GM13977 (cell line): ENCODE measurements at regions not wholly inside any gene's neighbourhood (a gene's known extent, or its start where the extent isn't known, plus 50 kb on each side); places are given as distances from the start of the nearest gene placed in this dataset.

Experiments
- DNase-seq: peaks from one replicate; pipeline ENCODE4 v3.0.0; 2012; ENCODE audit warnings: low spot score
- in situ Hi-C: fragments of 300-500 bp; cut with MboI; formaldehyde crosslinking; loops from one replicate; pipeline ENCODE4 v1.12.0; 2022; ENCODE audit warnings: low sequenced_read_pairs, low pct_unique_long_range_greater_than_20kb, mixed read lengths, inconsistent platforms; ENCODE audit not compliant: unreplicated experiment
- TF ChIP-seq, protein P1 (sequence below): IDR thresholded peaks from 2 replicates; pipeline ENCODE4 v1.5.1; 2012; ENCODE audit warnings: mild to moderate bottlenecking, control low read depth; ENCODE audit not compliant: insufficient read depth; ENCODE audit errors: extremely low read depth, missing control alignments

DNA sequence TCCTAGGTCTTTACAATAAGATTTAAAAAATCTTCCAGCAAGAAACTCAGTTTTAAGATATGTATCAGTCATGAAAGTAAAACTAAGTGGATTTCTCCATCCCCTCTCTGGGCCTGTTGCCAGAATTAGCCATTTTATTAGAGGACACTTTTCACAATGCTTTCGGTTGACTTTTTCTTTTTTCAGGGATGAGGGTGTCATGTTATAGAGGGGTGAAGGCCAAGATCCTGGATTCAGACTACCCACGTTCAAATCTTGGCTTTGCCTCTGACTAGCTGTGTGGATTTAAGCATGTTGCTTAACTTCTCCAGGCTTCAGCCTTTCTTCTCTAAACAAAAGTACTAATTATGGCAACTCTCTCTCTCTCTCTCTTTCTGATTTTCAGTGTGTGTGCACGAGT, 111.7 kb upstream of the COX10 start:
- no peak for DNase-seq
- in situ Hi-C loops, result loop anchor here (25.0 kb wide), 1 partner anchor 105 kb away; the partner anchor contains the start of gene COX10
- TF ChIP-seq, protein P1, sequence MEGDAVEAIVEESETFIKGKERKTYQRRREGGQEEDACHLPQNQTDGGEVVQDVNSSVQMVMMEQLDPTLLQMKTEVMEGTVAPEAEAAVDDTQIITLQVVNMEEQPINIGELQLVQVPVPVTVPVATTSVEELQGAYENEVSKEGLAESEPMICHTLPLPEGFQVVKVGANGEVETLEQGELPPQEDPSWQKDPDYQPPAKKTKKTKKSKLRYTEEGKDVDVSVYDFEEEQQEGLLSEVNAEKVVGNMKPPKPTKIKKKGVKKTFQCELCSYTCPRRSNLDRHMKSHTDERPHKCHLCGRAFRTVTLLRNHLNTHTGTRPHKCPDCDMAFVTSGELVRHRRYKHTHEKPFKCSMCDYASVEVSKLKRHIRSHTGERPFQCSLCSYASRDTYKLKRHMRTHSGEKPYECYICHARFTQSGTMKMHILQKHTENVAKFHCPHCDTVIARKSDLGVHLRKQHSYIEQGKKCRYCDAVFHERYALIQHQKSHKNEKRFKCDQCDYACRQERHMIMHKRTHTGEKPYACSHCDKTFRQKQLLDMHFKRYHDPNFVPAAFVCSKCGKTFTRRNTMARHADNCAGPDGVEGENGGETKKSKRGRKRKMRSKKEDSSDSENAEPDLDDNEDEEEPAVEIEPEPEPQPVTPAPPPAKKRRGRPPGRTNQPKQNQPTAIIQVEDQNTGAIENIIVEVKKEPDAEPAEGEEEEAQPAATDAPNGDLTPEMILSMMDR, result no peak

DNA sequence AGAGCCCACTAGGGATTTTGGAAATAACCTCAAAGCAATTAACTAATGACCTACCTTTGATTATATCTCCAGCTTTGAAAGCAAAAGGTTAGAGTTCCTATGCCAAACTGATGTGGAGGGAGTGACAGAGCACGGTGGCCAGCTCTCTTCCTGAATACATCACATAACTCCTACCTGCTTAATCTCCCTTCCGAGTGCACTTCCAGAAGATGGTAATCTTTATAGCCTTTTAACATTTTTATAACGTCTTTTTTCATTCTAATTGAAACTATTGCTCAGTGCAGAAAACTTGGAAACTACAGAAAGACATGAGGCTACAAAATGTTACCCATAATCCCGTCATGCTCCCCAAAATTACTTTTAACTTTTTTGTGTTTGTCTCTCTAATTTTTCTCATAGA, 110.5 kb upstream of the COX10 start:
- in situ Hi-C loops, result loop anchor here (25.0 kb wide), 1 partner anchor 104 kb away; the partner anchor contains the start of gene COX10
- TF ChIP-seq, protein P1, result no peak
- DNase-seq, result no peak

DNA sequence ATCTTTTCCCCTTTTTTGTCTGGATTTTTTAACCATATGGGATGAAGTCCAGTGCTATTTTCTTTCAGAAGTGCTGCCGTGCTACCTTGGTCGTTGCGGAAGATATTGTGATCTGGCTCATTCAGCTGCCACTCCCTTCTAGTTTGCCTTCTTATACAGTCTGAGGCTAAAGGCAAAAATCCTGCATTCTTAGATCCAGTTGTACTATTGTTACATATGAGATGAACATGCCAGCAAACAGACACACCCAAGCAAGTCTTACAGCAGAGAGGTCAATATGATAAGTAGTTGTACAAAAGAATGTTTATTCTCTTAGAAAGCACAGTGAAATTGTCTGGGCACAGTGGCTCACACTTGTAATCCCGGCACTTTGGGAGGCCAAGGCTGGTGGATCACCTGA, 108.0 kb upstream of the COX10 start:
- no peak for DNase-seq
- in situ Hi-C loops, result loop anchor here (25.0 kb wide), 1 partner anchor 101 kb away; the partner anchor contains the start of gene COX10
- TF ChIP-seq, protein P1, result no peak

DNA sequence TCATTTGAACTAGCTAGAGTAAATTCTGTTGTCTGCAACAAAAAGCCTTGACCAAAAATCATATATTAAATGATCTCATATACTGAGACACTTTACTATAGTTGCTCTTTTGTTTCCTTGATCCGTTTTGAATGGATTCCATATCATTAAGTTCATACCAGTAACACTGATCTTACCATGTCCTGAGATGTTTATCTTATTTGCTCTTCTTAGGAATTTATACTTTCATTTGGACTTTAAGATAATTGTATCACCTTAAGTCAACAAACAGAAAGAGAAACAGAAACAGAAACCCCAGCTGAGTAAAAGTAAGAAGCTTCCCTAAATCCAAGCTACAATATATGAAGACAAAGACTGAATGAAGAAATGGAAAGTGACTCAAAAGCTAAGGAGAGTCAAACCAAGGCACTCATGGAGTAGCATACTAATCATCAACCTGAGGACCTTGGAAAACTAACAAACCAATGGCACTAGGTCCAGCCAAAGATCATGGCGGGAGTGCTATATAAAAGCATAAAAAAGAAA, 106.5 kb upstream of the COX10 start:
- no peak for DNase-seq
- in situ Hi-C loops, result loop anchor here (25.0 kb wide), 1 partner anchor 100 kb away; the partner anchor contains the start of gene COX10
- TF ChIP-seq, protein P1, result no peak

DNA sequence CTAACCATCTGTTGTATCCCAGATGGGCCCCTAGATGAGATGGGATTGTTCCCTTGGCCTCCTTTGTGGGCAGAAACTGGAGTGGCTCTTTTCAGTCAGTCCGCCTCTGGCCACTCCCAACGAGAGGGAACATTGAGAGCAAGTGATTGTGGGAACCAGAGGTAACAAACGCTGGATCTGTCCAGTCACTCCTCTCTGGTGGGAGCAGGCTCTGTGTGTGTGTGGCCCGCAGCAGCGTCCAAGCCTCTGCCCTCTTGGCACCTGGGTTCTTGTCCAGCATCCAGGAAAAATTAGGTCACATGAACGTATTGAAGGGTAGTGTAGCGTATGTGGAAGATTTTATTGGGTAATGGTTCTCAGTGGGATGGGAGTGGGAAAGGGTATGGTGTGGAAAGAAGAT, 101.9 kb upstream of the COX10 start:
- TF ChIP-seq, protein P1, result no peak
- DNase-seq, result no peak
- in situ Hi-C loops, result loop anchor here (25.0 kb wide), 1 partner anchor 95 kb away; the partner anchor contains the start of gene COX10

DNA sequence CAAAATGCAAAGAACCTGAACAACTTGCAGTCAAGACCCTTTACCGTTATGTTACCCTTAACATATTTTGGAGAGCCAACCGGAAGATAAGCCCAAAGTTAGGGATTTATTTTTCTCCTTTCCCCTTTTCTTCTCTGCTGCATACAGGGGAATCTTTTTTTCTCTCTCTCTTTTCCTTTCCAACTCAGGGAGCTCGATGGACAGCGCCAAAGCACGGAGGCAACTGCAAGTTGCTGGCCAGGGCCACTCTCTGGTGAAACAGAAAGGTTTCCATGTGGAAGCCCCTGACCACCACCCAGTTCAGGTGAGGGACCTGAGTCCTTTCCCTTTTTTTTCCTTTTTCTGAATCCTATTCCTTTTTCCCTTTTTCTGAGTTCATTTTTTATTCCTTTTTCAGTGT, 98.8 kb upstream of the COX10 start:
- TF ChIP-seq, protein P1, result no peak
- DNase-seq, result no peak
- in situ Hi-C loops, result loop anchor here (25.0 kb wide), 1 partner anchor 92 kb away; the partner anchor contains the start of gene COX10
